RPMI8226 (cell line): ENCODE measurements at regions not wholly inside any gene's neighbourhood (a gene's known extent, or its start where the extent isn't known, plus 50 kb on each side); places are given as distances from the start of the nearest gene placed in this dataset.

Experiments
- DNase-seq: peaks from one replicate; pipeline ENCODE4 v3.0.0-alpha.2; 2015

GRCh38 chr3:148187296-148187695 is 510.4 kb upstream of the AGTR1 start:
- no peak for DNase-seq

GRCh38 chr3:148190441-148190990 is 507.2 kb upstream of the AGTR1 start:
- DNase-seq = no peak

GRCh38 chr3:148191966-148192365 is 505.7 kb upstream of the AGTR1 start:
- DNase-seq = no peak

- no peak for DNase-seq
These were observed 500.6 kb upstream of the AGTR1 start for GRCh38 chr3:148197061-148197460.

- DNase-seq = peak; percentile 35
These were observed 495.3 kb upstream of the AGTR1 start for GRCh38 chr3:148202386-148202785.

- DNase-seq = no peak
These were observed 494.2 kb upstream of the AGTR1 start for GRCh38 chr3:148203297-148204010.

GRCh38 chr3:148204131-148204530 is 493.6 kb upstream of the AGTR1 start:
- DNase-seq = no peak

GRCh38 chr3:148205977-148206376 is 491.7 kb upstream of the AGTR1 start:
- no peak for DNase-seq

GRCh38 chr3:148206446-148206845 is 491.3 kb upstream of the AGTR1 start:
- DNase-seq = no peak

- no peak for DNase-seq
These were observed 488.7 kb upstream of the AGTR1 start for GRCh38 chr3:148208975-148209374.

GRCh38 chr3:148211725-148212124 is 486.0 kb upstream of the AGTR1 start:
- DNase-seq = no peak

GRCh38 chr3:148214705-148215104 is 483.0 kb upstream of the AGTR1 start:
- DNase-seq = no peak

- DNase-seq = no peak
These were observed 480.4 kb upstream of the AGTR1 start for GRCh38 chr3:148217317-148217716.

- no peak for DNase-seq
These were observed 479.5 kb upstream of the AGTR1 start for GRCh38 chr3:148218222-148218621.

GRCh38 chr3:148219999-148220398 is 477.7 kb upstream of the AGTR1 start:
- DNase-seq = no peak

GRCh38 chr3:148221303-148221702 is 476.4 kb upstream of the AGTR1 start:
- DNase-seq = no peak

GRCh38 chr3:148223266-148223665 is 474.4 kb upstream of the AGTR1 start:
- DNase-seq = no peak

- DNase-seq = peak; percentile 19
These were observed 471.5 kb upstream of the AGTR1 start for GRCh38 chr3:148226246-148226645.

GRCh38 chr3:148227534-148227933 is 470.2 kb upstream of the AGTR1 start:
- no peak for DNase-seq

- no peak for DNase-seq
These were observed 468.6 kb upstream of the AGTR1 start for GRCh38 chr3:148229107-148229506.

- no peak for DNase-seq
These were observed 467.2 kb upstream of the AGTR1 start for GRCh38 chr3:148230473-148230872.

GRCh38 chr3:148232389-148232788 is 465.3 kb upstream of the AGTR1 start:
- no peak for DNase-seq

- DNase-seq = no peak
These were observed 464.3 kb upstream of the AGTR1 start for GRCh38 chr3:148233403-148233802.

GRCh38 chr3:148234536-148234935 is 463.2 kb upstream of the AGTR1 start:
- DNase-seq = no peak

GRCh38 chr3:148235566-148235965 is 462.1 kb upstream of the AGTR1 start:
- DNase-seq = no peak
